GM21717 (cell line): ENCODE measurements at regions not wholly inside any gene's neighbourhood (a gene's known extent, or its start where the extent isn't known, plus 50 kb on each side); places are given as distances from the start of the nearest gene placed in this dataset.

ENCODE experiments used
- ATAC-seq: cut with Tn5 transposase; IDR thresholded peaks from one replicate; pipeline ENCODE4 v1.9.1; 2021; ENCODE audit warnings: mild to moderate bottlenecking, moderate library complexity; ENCODE audit not compliant: unreplicated experiment

- ATAC-seq: no peak
Measured at GRCh38 chr18:25875551-25876240, 214.7 kb downstream of the SS18 start.

GRCh38 chr18:25873833-25874232 lies 216.6 kb downstream of the SS18 start:
- ATAC-seq: no peak

- no peak for ATAC-seq
Measured at GRCh38 chr18:25866331-25866730, 224.1 kb downstream of the SS18 start.

- no peak for ATAC-seq
Measured at GRCh38 chr18:25862881-25863600, 227.4 kb downstream of the SS18 start.

- ATAC-seq: no peak
Measured at GRCh38 chr18:25853691-25854433, 236.6 kb downstream of the SS18 start.

- no peak for ATAC-seq
Measured at GRCh38 chr18:25843791-25844190, 246.6 kb downstream of the SS18 start.

- ATAC-seq: no peak
Measured at GRCh38 chr18:25842665-25843064, 247.7 kb downstream of the SS18 start.

GRCh38 chr18:25834061-25834460 lies 256.4 kb downstream of the SS18 start:
- no peak for ATAC-seq

- no peak for ATAC-seq
Measured at GRCh38 chr18:25832001-25832604, 258.3 kb downstream of the SS18 start.

GRCh38 chr18:25831301-25831701 lies 259.1 kb downstream of the SS18 start:
- no peak for ATAC-seq

GRCh38 chr18:25830787-25831186 lies 259.6 kb downstream of the SS18 start:
- ATAC-seq: no peak

- no peak for ATAC-seq
Measured at GRCh38 chr18:25827961-25828561, 262.4 kb downstream of the SS18 start.

GRCh38 chr18:25827228-25827627 lies 263.2 kb downstream of the SS18 start:
- ATAC-seq: no peak

- no peak for ATAC-seq
Measured at GRCh38 chr18:25826823-25827222, 263.6 kb downstream of the SS18 start.

GRCh38 chr18:25825979-25826776 lies 264.2 kb downstream of the SS18 start:
- no peak for ATAC-seq

- no peak for ATAC-seq
Measured at GRCh38 chr18:25825056-25825455, 265.4 kb downstream of the SS18 start.

- no peak for ATAC-seq
Measured at GRCh38 chr18:25819746-25820363, 270.6 kb downstream of the SS18 start.

GRCh38 chr18:25818505-25818904 lies 271.9 kb downstream of the SS18 start:
- ATAC-seq: no peak

- no peak for ATAC-seq
Measured at GRCh38 chr18:25817546-25818237, 272.7 kb downstream of the SS18 start.
